ENCODE measurements at regions not wholly inside any gene's neighbourhood (a gene's known extent, or its start where the extent isn't known, plus 50 kb on each side); places are given as distances from the start of the nearest gene placed in this dataset.
A peak's percentile ranks its signal among the peaks of the same experiment; 100 is the strongest.

- DNase-seq: no peak
Observed at GRCh38 chr13:97802213-97802612, 151.3 kb upstream of the IPO5 start.

GRCh38 chr13:97809576-97809975 is 143.9 kb upstream of the IPO5 start:
- no peak for DNase-seq

GRCh38 chr13:97810152-97810551 is 143.3 kb upstream of the IPO5 start:
- peak; percentile 15 for DNase-seq

- DNase-seq: no peak
Observed at GRCh38 chr13:97822377-97822776, 131.1 kb upstream of the IPO5 start.

- DNase-seq: no peak
Observed at GRCh38 chr13:97826421-97827012, 127.0 kb upstream of the IPO5 start.

- DNase-seq: no peak
Observed at GRCh38 chr13:97834250-97834649, 119.2 kb upstream of the IPO5 start.

- DNase-seq: no peak
Observed at GRCh38 chr13:97843189-97843588, 110.3 kb upstream of the IPO5 start.

GRCh38 chr13:97844151-97844550 is 109.3 kb upstream of the IPO5 start:
- DNase-seq: no peak

- DNase-seq: no peak
Observed at GRCh38 chr13:97848886-97849285, 104.6 kb upstream of the IPO5 start.

- no peak for DNase-seq
Observed at GRCh38 chr13:97849305-97849704, 104.2 kb upstream of the IPO5 start.

- no peak for DNase-seq
Observed at GRCh38 chr13:97851269-97851668, 102.2 kb upstream of the IPO5 start.

- DNase-seq: no peak
Observed at GRCh38 chr13:97852181-97852874, 101.1 kb upstream of the IPO5 start.

- DNase-seq: no peak
Observed at GRCh38 chr13:97853550-97853949, 99.9 kb upstream of the IPO5 start.

GRCh38 chr13:97855570-97856303 is 97.7 kb upstream of the IPO5 start:
- DNase-seq: peak; percentile 17

- no peak for DNase-seq
Observed at GRCh38 chr13:97856304-97856675, 97.2 kb upstream of the IPO5 start.

- no peak for DNase-seq
Observed at GRCh38 chr13:97858161-97858560, 95.3 kb upstream of the IPO5 start.

GRCh38 chr13:97866346-97866745 is 87.1 kb upstream of the IPO5 start:
- no peak for DNase-seq

- no peak for DNase-seq
Observed at GRCh38 chr13:97866751-97867150, 86.7 kb upstream of the IPO5 start.

- no peak for DNase-seq
Observed at GRCh38 chr13:97873398-97873797, 80.1 kb upstream of the IPO5 start.

- DNase-seq: no peak
Observed at GRCh38 chr13:97875218-97875617, 78.3 kb upstream of the IPO5 start.

- DNase-seq: no peak
Observed at GRCh38 chr13:97875911-97876310, 77.6 kb upstream of the IPO5 start.

- no peak for DNase-seq
Observed at GRCh38 chr13:97878431-97879375, 74.8 kb upstream of the IPO5 start.

GRCh38 chr13:97879646-97880310 is 73.7 kb upstream of the IPO5 start:
- no peak for DNase-seq
